GM12892 (cell line): ENCODE measurements at regions not wholly inside any gene's neighbourhood (a gene's known extent, or its start where the extent isn't known, plus 50 kb on each side); places are given as distances from the start of the nearest gene placed in this dataset.

Source experiments
- POLR2A ChIP-seq: IDR thresholded peaks from 2 replicates; pipeline ENCODE4 v1.6.1; 2011; ENCODE audit warnings: low read depth, low read length, control low read depth
- POLR2AphosphoS5 ChIP-seq: IDR thresholded peaks from 2 replicates; pipeline ENCODE4 v1.6.1; 2011; ENCODE audit warnings: low read depth, low read length, control low read depth
- TAF1 ChIP-seq: IDR thresholded peaks from 2 replicates; pipeline ENCODE4 v1.6.1; 2011; ENCODE audit warnings: low read depth, mild to moderate bottlenecking, control low read depth, low read length, borderline replicate concordance

GRCh38 chr9:20065796-20066700 lies 277.2 kb upstream of the SLC24A2 start:
- no peak for TF ChIP-seq POLR2A
- TF ChIP-seq POLR2AphosphoS5 = no peak
- TF ChIP-seq TAF1 = no peak
